PC-3 (cell line): ENCODE measurements at regions not wholly inside any gene's neighbourhood (a gene's known extent, or its start where the extent isn't known, plus 50 kb on each side); places are given as distances from the start of the nearest gene placed in this dataset.

Experiments used
- CTCF ChIP-seq: fragments of 300-600 bp; sonication (generic); conservative IDR thresholded peaks from 2 replicates; pipeline ENCODE4 v1.5.1; 2017; ENCODE audit warnings: antibody characterized with exemption, low read depth, mild to moderate bottlenecking, low read length
- EZH2 ChIP-seq: fragments of 300-600 bp; sonication (generic); IDR thresholded peaks from one replicate; pipeline ENCODE4 v1.6.1; 2017; ENCODE audit warnings: antibody characterized with exemption, mild to moderate bottlenecking, low read length; ENCODE audit not compliant: unreplicated experiment

GRCh38 chr5:61732369-61732768, 400.3 kb downstream of the ZSWIM6 start:
- TF ChIP-seq CTCF (no peak), EZH2 (no peak)
